ENCODE measurements at regions not wholly inside any gene's neighbourhood (a gene's known extent, or its start where the extent isn't known, plus 50 kb on each side); places are given as distances from the start of the nearest gene placed in this dataset.
A peak's percentile ranks its signal among the peaks of the same experiment; 100 is the strongest.

- H3K4me3 Mint-ChIP-seq (ENCODE audit: unreplicated experiment) = no peak overlapping the region
- peak in 1 of 2 experiments; percentile 11 for DNase-seq
- CTCF ChIA-PET = no interaction called here
- peaks cover 13% of the 10 kb centered on the region for H3K27me3 Mint-ChIP-seq (ENCODE audit: insufficient read depth, unreplicated experiment)
- Histone ChIP-seq H3K4me3 (ENCODE audit: low read depth, low read length) (no peak overlapping the region), H3K27me3 (replicated peaks; ENCODE audit: control insufficient read depth, insufficient read depth, low read length) (no peaks in the 10 kb centered on the region), H3K36me3 (ENCODE audit: control insufficient read depth, insufficient read depth, low read length) (no peaks in the 10 kb centered on the region), H3K9me3 (no peaks in the 10 kb centered on the region), H3K4me1 (peaks cover 5% of the 10 kb centered on the region; the same call in 1 of the 2 replicates)
- intact Hi-C loops (cut with micrococcal nuclease; ENCODE audit: unreplicated experiment) = no loop called here
- POLR2A ChIA-PET = no interaction called here
- H3K36me3 Mint-ChIP-seq (ENCODE audit: insufficient read depth, unreplicated experiment) = no peaks in the 10 kb centered on the region
- TF ChIP-seq CTCF (IDR thresholded peaks at IDR 0.05; ENCODE audit: insufficient read depth in 1 of 2, low read depth in 1 of 2, low read length in 1 of 2, severe bottlenecking in 1 of 2, unreplicated experiment in 1 of 2) = peak in 1 of 2 experiments; percentile 20
- BruUV-seq (replicated peaks) = no TSS peak
- H3K4me1 Mint-ChIP-seq (ENCODE audit: low read depth, unreplicated experiment) = peaks cover 4% of the 10 kb centered on the region
- no peak overlapping the region for H3K27ac Mint-ChIP-seq (ENCODE audit: unreplicated experiment)
- no peaks in the 10 kb centered on the region for H3K9me3 Mint-ChIP-seq (ENCODE audit: unreplicated experiment)
These were observed 233.8 kb downstream of the ANKRD36B start for GRCh38 chr2:97355887-97356286.

- POLR2A ChIA-PET = no interaction called here
- Histone ChIP-seq H3K9me3 (no peaks in the 10 kb centered on the region), H3K4me1 (peaks cover 3% of the 10 kb centered on the region; the same call in 1 of the 2 replicates), H3K36me3 (ENCODE audit: control insufficient read depth, insufficient read depth, low read length) (no peaks in the 10 kb centered on the region), H3K27me3 (replicated peaks; ENCODE audit: control insufficient read depth, insufficient read depth, low read length) (no peaks in the 10 kb centered on the region), H3K4me3 (ENCODE audit: low read depth, low read length) (no peak overlapping the region)
- Mint-ChIP-seq H3K9me3 (ENCODE audit: unreplicated experiment) (no peaks in the 10 kb centered on the region), H3K36me3 (ENCODE audit: insufficient read depth, unreplicated experiment) (no peaks in the 10 kb centered on the region), H3K27ac (ENCODE audit: unreplicated experiment) (no peak overlapping the region), H3K4me1 (ENCODE audit: low read depth, unreplicated experiment) (peaks cover 4% of the 10 kb centered on the region), H3K4me3 (ENCODE audit: unreplicated experiment) (no peak overlapping the region), H3K27me3 (ENCODE audit: insufficient read depth, unreplicated experiment) (peaks cover 14% of the 10 kb centered on the region)
- intact Hi-C loops (cut with micrococcal nuclease; ENCODE audit: unreplicated experiment) = no loop called here
- BruUV-seq (replicated peaks) = no TSS peak
- DNase-seq = no peak
- no peak for TF ChIP-seq CTCF (IDR thresholded peaks at IDR 0.05; ENCODE audit: insufficient read depth in 1 of 2, low read depth in 1 of 2, low read length in 1 of 2, severe bottlenecking in 1 of 2, unreplicated experiment in 1 of 2)
- CTCF ChIA-PET = no interaction called here
These were observed 234.5 kb downstream of the ANKRD36B start for GRCh38 chr2:97355176-97355575.

- Mint-ChIP-seq H3K27me3 (ENCODE audit: insufficient read depth, unreplicated experiment) (peaks cover 17% of the 10 kb centered on the region), H3K36me3 (ENCODE audit: insufficient read depth, unreplicated experiment) (no peaks in the 10 kb centered on the region), H3K4me3 (ENCODE audit: unreplicated experiment) (no peak overlapping the region), H3K4me1 (ENCODE audit: low read depth, unreplicated experiment) (no peaks in the 10 kb centered on the region), H3K27ac (ENCODE audit: unreplicated experiment) (no peak overlapping the region), H3K9me3 (ENCODE audit: unreplicated experiment) (no peaks in the 10 kb centered on the region)
- H3K27me3 ChIP-seq (replicated peaks; ENCODE audit: control insufficient read depth, insufficient read depth, low read length) = no peaks in the 10 kb centered on the region
- H3K4me3 ChIP-seq (ENCODE audit: low read depth, low read length) = no peak overlapping the region
- no peak for TF ChIP-seq CTCF (IDR thresholded peaks at IDR 0.05; ENCODE audit: insufficient read depth in 1 of 2, low read depth in 1 of 2, low read length in 1 of 2, severe bottlenecking in 1 of 2, unreplicated experiment in 1 of 2)
- ChIA-PET CTCF (no interaction called here), POLR2A (no interaction called here)
- no peaks in the 10 kb centered on the region for H3K4me1 ChIP-seq
- BruUV-seq (replicated peaks) = no TSS peak
- intact Hi-C loops (cut with micrococcal nuclease; ENCODE audit: unreplicated experiment) = no loop called here
- no peak for DNase-seq
- no peaks in the 10 kb centered on the region for H3K9me3 ChIP-seq
- H3K36me3 ChIP-seq (ENCODE audit: control insufficient read depth, insufficient read depth, low read length) = no peaks in the 10 kb centered on the region
These were observed 235.1 kb downstream of the ANKRD36B start for GRCh38 chr2:97354576-97354975.
